Islet of Langerhans (tissue), 1 donor: ENCODE measurements at regions not wholly inside any gene's neighbourhood (a gene's known extent, or its start where the extent isn't known, plus 50 kb on each side); places are given as distances from the start of the nearest gene placed in this dataset.
"Not testable (repeated sequence)": the region's sequence is repeated elsewhere in the genome, so short reads cannot be mapped to it uniquely, and the experiment has no call there.

Source experiments
- FAIRE-seq: peaks from one replicate; lab custom pipeline; 2011; peaks lifted over from hg19 to GRCh38; lab: Jason Lieb, UNC

DNA sequence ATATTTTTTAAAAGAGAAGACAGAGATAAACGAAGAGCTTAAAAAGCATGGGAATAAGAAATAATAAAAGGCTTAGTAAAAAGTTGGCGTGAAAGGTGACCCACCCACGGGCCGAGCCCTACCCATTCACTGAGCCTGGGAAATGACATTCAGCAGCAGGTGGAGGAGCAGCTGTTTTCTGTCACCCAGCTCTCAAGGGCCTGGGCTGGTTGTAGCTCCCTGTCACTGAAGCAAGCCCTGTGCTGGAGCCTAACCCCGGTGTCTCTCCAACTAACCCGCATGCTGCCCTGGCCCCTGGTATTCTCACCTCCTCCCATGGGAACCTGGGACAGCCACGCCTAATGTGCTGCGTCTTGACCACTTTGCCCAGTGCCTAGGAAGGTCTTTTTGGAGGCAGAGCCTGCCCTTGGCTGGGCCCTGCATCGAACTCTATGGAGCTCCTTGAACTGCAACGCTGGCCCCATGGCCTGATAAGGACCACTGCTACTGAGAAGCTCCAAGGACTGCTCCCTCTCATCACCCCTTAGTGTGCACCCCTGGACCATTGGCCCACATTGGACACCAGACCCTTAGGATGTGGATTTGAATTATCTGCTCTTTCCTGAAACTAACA lies 68.8 kb upstream of the IYD start:
- no peak for FAIRE-seq

GRCh38 chr6:150301846-150302519 lies 66.8 kb upstream of the IYD start:
- peak; percentile 99 for FAIRE-seq

- FAIRE-seq: no peak
Measured at GRCh38 chr6:150302520-150303176, 66.2 kb upstream of the IYD start.

DNA sequence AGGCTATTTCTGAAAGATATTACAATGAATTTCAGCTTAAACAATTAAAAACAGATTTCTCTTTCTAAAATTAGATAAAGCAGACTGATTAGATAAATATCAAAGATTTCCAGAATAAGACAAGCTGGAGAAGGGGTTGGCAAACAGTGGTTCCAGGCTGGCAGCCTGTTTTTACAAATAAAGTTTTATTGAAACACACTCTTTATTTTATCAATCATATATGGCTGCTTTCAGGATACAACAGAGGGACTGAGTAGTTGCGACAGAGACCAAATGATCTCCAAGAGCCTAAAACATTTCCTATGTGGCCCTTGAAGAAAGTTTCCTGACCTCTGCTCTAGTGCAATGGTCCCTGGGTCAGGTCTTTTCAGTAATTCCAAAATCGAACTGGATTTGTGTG lies 65.6 kb upstream of the IYD start:
- no peak for FAIRE-seq

- FAIRE-seq: no peak
Measured at GRCh38 chr6:150304429-150304828, 64.4 kb upstream of the IYD start.

DNA sequence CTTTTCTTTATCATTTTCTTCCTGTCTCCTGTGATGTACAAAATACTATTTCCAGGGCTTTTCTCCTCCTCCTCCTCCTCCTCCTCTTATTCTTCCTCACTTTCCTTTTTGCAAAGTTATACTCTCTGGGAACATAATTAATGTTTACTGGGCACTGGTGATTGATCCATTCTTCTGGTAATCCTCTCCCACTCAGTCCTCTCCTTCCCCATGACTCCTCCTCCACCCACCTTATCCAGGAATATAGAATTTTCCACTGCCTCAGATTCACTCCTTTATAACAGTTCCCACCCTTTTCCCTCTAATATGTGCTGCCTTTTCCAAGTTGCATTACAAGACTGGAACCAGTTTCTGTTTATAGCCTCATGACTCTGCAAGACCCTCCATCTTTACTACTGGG lies 62.5 kb upstream of the IYD start:
- no peak for FAIRE-seq

GRCh38 chr6:150307520-150307919 lies 61.3 kb upstream of the IYD start:
- no peak for FAIRE-seq

GRCh38 chr6:150308812-150309645 lies 59.8 kb upstream of the IYD start:
- no peak for FAIRE-seq

GRCh38 chr6:150310539-150310938 lies 58.3 kb upstream of the IYD start:
- FAIRE-seq: no peak

DNA sequence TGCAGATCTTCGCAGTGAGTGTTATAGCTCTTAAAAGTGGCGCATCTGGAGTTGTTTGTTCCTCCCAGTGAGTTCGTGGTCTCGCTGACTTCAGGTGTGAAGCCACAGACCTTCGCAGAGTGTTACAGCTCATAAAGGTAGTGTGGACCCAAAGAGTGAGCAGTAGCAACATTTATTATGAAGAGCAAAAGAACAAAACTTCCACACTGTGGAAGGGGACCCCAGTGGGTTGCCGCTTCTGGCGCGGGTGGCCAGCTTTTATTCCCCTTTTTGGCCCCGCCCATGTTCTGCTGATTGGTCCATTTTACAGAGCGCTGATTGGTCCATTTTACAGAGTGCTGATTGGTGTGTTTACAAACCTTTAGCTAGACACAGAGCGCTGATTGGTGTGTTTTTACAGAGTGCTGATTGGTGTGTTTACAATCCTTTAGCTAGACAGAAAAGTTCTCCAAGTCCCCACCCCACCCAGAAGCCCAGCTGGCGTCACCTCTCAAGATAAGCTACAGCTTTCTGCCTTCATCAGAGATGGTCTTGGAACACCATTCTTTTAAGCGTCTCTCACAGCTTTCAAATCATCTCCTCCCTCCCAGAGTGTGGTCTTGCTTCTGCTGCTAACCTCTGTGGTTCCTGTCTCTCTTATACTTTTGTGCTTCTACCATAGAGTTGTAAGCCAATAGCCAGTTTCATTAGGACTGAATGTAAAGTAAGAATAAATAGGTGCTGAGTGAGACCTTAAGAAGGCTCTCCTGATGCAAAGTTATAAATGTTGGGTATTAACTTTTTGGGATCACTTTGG lies 57.5 kb upstream of the IYD start:
- not testable (repeated sequence) for FAIRE-seq

- no peak for FAIRE-seq
Measured at GRCh38 chr6:150312395-150312794, 56.4 kb upstream of the IYD start.

DNA sequence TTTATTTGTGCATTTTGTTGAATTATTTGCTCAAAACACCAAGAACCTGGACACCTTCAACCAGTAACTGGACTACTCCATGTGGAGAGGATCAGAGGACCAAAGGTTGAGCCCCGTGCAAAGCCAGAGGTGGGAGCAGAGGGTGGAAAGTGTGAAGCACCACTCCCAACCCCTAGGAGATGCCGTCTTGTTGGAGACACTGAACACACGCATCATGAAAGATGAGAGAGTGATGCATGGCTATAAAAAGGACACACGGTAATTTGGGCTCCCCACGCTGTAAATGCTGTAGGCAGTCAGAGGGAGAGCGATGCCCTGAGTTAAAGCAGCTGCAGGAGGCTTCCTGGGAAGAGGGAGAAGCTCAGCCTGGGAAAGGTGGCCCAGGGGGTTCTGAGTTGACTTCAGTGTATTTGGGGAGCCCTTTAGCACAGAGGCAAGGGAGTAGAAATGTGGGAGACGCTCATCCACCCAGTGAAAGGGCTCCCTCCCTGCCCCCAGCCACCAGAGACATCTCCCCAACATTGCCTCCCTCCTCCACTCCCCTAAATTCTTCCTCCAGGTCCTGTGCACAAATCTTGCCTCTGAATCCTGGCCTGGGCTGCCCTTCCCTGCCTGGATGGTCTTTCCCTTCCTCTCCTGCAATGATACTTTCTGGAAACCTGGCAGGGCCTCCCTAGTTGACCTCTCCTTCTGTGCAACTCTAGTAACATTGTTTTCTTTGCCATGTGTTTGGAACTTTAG lies 55.8 kb upstream of the IYD start:
- no peak for FAIRE-seq

- FAIRE-seq: no peak
Measured at GRCh38 chr6:150313781-150314180, 55.0 kb upstream of the IYD start.

DNA sequence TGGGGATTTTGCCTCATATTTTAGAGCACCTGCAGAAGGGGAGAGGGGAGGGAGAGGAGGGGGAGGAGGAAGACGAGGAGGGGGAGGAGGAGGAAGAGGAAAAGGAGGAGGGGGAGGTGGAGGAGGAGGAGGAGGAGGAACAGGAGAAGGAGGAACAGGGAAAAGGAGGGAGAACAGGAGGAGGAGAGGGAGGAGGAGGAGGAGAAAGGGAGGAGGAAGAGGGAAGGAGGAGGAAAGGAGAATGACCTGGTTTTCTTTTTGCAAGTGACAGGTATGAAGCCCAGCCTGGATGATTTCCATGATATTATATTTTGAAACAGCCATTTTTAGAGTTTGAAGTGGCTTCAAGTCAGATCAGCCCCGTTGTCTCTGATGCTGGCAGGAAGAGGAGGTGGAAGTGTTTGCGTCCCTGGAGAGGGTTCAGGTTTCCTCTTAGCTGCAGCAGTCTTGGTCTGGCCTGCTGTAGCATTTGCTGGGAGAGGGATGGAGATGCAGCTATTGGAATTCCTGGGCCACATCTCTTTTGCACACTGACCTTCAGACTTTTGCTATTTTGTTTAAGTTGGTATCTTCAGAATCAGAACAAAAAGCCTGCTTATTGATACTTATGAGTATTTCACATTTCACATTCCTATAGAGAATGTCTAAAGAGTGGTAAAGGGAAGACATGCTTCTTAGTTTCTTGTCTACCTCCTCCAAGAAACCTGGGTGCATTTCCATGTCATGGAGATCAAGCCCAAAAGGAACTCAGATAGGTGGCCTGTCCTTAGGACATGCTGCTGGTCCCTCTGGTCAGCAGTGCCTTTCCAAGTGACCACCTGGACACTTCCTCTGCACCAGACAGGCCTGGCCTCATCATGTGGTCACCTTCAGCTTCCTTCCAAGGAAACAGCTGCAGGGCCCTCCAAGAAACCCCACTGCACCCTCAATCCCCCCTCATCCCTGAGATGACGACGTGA lies 54.3 kb upstream of the IYD start:
- FAIRE-seq: no peak

DNA sequence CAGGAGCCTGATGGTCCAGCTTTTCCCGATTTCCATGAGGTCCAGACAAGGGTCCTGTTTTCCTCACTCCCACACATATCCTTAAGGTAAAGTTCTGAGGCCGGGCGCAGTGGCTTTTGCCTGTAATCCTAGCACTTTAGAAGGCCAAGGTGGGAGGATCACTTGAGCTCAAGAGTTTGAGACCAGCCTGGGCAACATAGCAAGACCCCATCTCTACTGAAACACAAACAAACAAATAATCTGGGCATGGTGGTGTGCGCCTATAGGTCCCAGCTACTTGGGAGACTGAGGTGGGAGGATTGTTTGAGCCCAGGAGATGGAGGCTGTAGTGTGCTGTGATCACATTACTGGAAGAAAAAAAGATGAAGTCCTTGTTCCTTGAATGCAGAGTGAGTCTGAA lies 53.2 kb upstream of the IYD start:
- no peak for FAIRE-seq

- FAIRE-seq: no peak
Measured at GRCh38 chr6:150316936-150317335, 51.9 kb upstream of the IYD start.
